ES-I3 (cell line): ENCODE measurements at regions not wholly inside any gene's neighbourhood (a gene's known extent, or its start where the extent isn't known, plus 50 kb on each side); places are given as distances from the start of the nearest gene placed in this dataset.
"Not testable (repeated sequence)": the region's sequence is repeated elsewhere in the genome, so short reads cannot be mapped to it uniquely, and the experiment has no call there.

Source experiments
- H3K36me3 ChIP-seq: 2 replicates; pipeline ENCODE4 v1.6.1; 2013; ENCODE audit warnings: mild to moderate bottlenecking, low read length, control low read depth, moderate library complexity; ENCODE audit not compliant: insufficient read depth
- H3K4me1 ChIP-seq: 2 replicates; pipeline ENCODE4 v1.6.1; 2013; ENCODE audit warnings: mild to moderate bottlenecking, control low read depth, low read length; ENCODE audit not compliant: insufficient read depth
- H3K9ac ChIP-seq: 2 replicates; pipeline ENCODE4 v1.6.1; 2013; ENCODE audit warnings: low read depth, mild to moderate bottlenecking, low read length, moderate library complexity
- H3K9me3 ChIP-seq: 2 replicates; pipeline ENCODE4 v1.6.1; 2013; ENCODE audit warnings: mild to moderate bottlenecking, low read length, moderate library complexity; ENCODE audit not compliant: control insufficient read depth, insufficient read depth

DNA sequence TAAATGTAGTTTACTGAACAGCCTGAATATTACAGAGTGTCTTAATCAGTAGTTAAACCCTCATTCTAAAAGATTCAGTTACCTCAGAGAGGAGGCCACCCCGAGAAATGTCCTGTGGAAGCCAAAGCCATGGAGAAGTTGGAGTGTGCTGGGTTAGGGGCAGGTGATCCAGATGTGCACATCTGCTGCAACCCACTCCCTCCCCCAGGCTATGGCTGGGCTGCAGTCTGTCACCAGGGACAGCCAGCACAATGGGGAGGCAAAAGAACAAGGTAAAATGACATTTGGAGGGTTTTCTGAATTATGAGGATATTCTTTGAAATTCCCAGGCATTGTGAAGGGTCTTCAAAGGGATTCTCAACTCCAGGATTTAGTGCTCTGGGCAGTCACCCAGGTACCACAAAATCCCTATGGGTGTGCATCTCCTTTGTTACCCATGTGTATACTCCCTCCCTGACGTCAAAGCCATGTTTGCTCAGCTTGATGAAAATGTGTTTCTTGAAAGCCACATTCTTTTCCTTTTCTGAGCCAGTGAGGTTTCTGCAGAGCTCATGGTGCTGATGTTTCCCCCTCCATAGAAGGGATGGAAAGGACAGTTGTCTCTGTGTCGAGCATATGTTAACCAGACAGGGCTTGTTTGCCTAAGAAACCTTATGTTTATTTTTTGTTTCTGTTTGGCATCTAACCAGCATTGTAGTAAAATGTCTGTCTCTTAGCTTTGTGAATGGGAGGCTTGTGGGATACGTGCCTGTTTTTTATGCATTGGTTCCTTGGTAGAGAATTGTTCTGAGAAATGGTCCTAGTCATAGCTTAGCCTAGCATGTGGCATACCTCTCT is 212.3 kb upstream of the TBX18 start:
- H3K9me3 ChIP-seq: no peaks in the 10 kb centered on the region
- no peaks in the 10 kb centered on the region for H3K4me1 ChIP-seq
- no peak overlapping the region for H3K9ac ChIP-seq
- no peaks in the 10 kb centered on the region for H3K36me3 ChIP-seq

DNA sequence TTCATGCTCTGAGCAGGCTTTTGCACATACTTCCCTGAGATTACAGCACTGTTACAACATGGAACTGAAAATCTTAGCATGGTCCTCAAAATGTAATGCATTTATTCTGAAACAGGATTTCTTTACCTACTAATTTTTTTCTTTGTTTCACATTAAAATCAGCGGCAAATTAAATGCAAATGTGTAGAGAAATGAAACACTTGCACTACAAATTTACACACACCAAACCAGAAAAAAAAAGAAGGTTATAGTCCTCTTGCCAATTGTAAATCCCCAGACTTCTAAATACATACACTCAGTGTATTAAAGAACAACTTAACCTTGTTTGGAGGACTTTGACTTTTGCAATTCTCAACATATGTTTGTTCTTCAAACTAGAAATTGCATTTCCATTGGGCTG is 210.9 kb upstream of the TBX18 start:
- H3K9ac ChIP-seq: no peak overlapping the region
- H3K4me1 ChIP-seq: no peaks in the 10 kb centered on the region
- no peaks in the 10 kb centered on the region for H3K36me3 ChIP-seq
- H3K9me3 ChIP-seq: peaks cover 2% of the 10 kb centered on the region; the same call in 1 of the 2 replicates

DNA sequence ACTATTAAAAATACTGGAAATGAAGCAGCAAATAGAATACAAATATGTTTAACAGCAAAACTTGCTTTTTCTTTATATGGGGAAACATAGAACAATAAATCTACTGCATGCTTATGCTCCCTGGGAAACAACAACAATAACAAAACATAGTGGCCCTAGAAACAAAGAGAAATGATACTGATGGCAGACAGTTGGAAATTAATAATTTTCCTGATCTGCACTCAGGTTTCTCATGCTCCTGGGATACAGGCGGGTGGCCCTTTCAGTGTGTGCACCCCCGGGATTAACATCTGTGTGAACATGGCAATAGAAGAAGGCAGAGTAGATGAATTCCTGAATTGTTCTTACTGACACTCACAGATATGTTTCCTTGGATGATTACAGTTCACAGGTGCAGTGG is 209.2 kb upstream of the TBX18 start:
- Histone ChIP-seq H3K9ac (no peak overlapping the region), H3K4me1 (no peaks in the 10 kb centered on the region), H3K36me3 (no peaks in the 10 kb centered on the region), H3K9me3 (peaks cover 7% of the 10 kb centered on the region)

DNA sequence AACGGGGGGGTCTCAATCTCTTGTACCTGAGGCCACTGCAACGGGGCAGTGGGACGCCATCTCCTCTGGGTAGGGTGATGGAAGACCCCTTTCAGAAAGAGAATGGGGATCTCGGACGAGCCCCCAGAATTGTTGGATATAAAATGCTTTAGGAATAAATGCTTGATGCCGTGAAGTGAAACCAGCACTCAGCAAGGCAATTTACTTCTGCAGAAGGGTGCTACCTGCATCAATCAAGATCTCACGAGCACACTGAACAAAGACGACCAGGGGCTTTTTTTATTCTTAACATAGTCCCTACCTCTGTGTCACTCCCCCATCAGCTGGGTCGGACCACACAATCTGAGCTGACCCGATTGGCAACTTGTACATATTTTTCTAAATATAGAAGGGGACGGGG is 203.6 kb upstream of the TBX18 start:
- Histone ChIP-seq H3K4me1 (no peaks in the 10 kb centered on the region), H3K9ac (no peak overlapping the region), H3K36me3 (no peaks in the 10 kb centered on the region), H3K9me3 (peaks cover 13% of the 10 kb centered on the region)

DNA sequence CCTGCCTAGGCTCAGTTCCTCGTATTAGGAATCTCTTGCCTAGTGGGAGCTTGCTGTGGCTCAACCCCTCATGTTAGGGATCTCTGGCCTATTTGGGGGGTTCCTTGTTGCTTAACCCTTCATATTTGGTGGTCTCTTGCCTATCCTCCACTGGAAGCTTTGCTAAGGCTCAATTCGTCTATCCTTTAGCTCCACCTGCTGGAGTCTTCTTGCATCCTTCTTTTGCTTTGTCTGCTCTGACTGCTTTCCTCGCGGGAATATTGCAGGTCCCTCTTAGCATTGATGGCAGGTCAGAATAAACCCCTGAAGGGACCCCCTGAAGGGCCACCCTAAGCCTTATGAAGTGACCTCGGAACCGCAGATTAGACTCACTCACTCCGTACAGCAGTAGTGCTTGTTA is 203.0 kb upstream of the TBX18 start:
- no peak overlapping the region for H3K9ac ChIP-seq
- no peaks in the 10 kb centered on the region for H3K36me3 ChIP-seq
- no peaks in the 10 kb centered on the region for H3K4me1 ChIP-seq
- H3K9me3 ChIP-seq: peaks cover 13% of the 10 kb centered on the region

DNA sequence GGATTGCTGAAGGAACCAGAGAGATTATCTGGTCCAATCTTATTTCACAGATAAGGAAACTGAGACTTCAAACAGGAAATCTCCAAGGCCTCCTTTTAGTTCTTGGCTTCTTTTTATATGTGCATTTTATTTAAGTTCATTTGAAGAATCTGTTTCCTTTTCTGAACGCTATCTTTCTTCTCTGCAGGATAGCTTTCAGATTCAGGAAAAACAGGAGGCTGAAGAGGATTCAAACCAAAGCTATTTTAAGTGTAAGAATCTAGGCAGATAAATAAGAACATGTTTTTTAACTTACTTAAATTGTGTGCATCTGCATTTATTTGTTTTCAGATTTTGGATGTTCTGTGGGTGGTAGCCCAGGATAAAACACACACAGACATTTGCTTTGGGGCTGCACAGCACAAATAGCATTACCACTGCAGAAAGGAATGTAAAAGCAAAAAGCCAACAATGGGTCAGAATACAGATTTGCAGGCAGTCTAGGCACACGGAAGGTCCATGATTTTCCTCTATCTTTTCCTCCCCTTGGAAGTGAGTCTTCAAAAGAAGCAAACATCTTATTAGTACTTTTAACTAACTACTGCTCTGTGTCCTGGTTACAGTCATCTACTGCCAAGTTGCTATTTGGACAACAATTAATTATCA is 188.8 kb upstream of the TBX18 start:
- H3K9me3 ChIP-seq: no peaks in the 10 kb centered on the region
- H3K36me3 ChIP-seq: no peaks in the 10 kb centered on the region
- H3K4me1 ChIP-seq: no peaks in the 10 kb centered on the region
- no peak overlapping the region for H3K9ac ChIP-seq

DNA sequence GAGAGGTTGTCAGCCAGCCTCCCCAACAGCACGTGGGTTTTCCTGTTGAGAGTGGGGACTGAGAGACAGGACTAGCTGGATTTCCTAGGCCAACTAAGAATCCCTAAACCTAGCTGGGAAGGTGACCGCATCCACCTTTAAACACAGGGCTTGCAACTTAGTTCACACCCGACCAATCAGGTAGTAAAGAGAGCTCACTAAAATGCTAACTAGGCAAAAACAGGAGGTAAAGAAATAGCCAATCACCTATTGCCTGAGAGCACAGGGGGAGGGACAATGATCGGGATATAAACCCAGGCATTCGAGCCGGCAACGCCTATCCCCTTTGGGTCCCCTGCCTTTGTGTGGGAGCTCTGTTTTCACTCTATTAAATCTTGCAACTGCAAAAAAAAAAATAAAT is 180.5 kb upstream of the TBX18 start:
- not testable (repeated sequence) for H3K36me3 ChIP-seq, H3K9ac ChIP-seq, H3K4me1 ChIP-seq, H3K9me3 ChIP-seq

DNA sequence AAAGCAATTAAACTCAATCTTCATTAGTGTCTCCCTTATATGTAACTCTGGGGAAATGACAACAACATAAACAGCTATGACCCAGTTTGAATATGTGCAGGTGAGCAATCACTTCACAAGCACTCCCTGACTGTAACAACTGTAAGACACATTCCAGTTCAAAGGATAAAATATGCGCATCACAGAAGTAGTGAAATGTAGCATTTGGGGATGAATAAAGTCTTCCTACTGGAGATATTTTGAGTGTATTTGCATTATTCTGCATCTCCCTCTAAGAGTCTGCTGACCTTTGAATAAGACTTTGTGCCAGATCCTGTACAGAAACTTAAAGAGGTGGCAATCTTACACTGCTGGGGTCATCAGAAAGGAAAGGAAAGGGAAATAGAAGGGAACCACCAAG is 179.5 kb upstream of the TBX18 start:
- H3K4me1 ChIP-seq: no peaks in the 10 kb centered on the region
- H3K9ac ChIP-seq: no peak overlapping the region
- no peaks in the 10 kb centered on the region for H3K9me3 ChIP-seq

DNA sequence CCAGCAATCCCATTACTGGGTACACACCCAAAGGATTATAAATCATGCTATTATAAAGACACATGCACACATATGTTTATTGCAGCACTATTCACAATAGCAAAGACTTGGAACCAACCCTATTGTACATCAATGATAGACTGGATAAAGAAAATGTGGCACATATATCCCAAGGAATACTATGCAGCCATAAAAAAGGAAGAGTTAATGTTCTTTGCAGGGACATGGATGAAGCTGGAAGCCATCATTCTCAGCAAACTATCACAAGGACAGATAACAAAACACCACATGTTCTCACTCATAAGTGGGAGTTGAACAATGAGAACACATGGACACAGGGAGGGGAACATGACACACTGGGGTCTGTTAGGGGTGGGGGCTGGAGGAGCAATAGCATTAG is 177.2 kb upstream of the TBX18 start:
- H3K9ac ChIP-seq: not testable (repeated sequence)

More for the DNA sequence above, 179.5 kb upstream of the TBX18 start:
- no peaks in the 10 kb centered on the region for H3K36me3 ChIP-seq

DNA sequence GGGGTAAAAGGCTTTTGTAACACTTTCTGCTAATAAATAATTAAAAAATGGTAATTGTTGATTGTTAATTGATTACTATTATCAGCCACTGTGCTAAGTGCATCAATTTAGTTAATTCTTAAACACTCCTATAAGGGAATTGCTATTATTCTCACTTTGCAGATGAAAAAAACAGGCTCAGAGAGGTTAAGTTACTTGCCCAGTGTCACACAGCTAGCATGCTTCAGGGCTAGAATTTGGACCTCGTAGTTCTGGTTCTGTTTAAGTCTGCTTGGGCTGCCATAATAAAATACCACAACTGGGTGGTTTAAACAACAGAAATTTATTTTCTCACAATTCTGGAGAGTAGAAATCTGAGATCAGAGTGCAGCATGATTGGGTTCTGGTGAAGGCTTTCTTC is 164.8 kb upstream of the TBX18 start:
- Histone ChIP-seq H3K4me1 (peaks cover 6% of the 10 kb centered on the region; the same call in 1 of the 2 replicates), H3K9me3 (no peaks in the 10 kb centered on the region), H3K9ac (no peak overlapping the region), H3K36me3 (no peaks in the 10 kb centered on the region)

More for the DNA sequence above, 177.2 kb upstream of the TBX18 start:
- H3K9me3 ChIP-seq, H3K4me1 ChIP-seq, H3K36me3 ChIP-seq: not testable (repeated sequence)

DNA sequence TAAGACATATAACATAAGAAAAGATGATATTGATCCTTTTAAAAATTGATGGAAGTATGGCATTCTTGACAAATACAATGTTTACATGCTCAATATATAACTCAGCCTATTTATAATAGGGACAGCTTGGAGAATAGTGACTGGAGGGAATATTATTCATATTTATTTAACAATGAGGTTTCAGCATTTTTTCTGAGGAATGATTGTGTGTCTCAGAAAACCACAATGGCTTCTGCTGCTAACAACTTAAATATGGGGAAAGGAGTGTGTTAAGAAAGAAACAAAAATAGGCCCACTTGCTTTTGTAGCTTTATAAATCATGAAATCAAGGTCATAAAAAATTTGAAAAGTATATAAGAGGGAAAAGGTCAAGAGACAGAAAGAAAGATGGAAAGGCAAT is 163.2 kb upstream of the TBX18 start:
- Histone ChIP-seq H3K9ac (no peak overlapping the region; the same call in 1 of the 2 replicates), H3K36me3 (no peaks in the 10 kb centered on the region), H3K4me1 (peaks cover 6% of the 10 kb centered on the region; the same call in 1 of the 2 replicates), H3K9me3 (no peaks in the 10 kb centered on the region)

DNA sequence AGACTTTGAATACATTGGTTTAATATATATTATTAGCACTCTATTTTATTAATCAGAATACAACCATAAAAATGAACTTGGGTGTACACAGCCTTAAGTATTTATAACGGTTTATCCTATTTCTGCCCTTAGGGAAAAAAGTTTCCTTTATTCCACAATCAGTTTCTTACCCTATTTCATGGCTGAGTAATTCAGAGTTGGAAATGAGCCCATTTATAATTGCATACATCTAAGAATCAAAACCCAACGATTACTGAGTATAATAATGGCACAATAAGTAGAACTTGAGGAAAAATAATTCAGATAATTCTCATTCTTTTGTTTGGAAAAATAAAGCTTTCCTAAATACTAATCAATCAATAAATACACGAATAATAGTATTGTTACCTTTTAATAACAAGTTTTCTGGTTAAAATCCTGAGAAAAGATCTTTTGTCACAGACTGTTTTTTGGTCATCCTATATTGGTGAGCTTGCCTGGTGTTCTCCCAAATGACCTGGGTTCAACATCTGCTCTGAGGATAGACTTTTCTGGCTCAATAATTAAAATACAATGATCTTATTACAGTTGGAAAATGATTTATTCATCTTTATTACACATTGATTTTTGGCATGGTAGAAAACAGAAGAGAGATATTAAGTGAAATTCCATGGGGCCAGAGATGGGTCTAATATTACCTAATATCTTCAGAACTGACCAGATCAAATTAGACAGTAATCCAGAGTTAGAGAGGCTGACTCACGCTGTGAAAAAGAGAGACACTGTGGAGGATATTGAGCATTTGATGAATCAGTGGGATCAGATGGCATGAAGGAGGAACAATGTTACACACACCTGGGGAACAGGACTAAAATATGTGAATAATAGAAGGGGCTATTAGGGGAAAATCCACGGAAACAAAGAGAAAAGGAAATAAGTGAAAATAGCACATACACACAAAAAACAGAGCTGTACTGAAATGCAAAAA is 162.1 kb upstream of the TBX18 start:
- Histone ChIP-seq H3K4me1 (peaks cover 6% of the 10 kb centered on the region; the same call in 1 of the 2 replicates), H3K9ac (no peak overlapping the region), H3K36me3 (no peaks in the 10 kb centered on the region), H3K9me3 (no peaks in the 10 kb centered on the region)

DNA sequence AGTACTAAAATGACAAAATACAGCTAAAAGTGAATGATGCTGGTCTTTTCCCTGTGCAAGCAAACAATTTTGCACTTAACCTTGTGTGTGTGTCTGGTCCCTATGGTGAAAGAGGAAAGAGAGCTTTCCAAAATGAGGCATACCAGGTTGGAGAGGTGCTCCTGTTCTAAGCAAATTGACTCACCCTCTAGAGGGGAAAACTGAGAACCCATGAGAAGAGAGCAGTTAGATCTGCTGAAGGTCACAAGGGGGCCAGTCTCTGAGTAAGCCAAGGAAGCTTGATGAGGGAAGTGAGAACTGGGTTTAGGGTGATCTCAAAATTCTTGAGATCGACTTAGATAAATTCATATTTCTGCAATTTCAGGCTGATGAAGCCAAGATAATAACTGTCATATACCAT is 157.5 kb upstream of the TBX18 start:
- no peak overlapping the region for H3K9ac ChIP-seq
- H3K4me1 ChIP-seq: peaks cover 4% of the 10 kb centered on the region; the same call in 1 of the 2 replicates
- no peaks in the 10 kb centered on the region for H3K36me3 ChIP-seq
- H3K9me3 ChIP-seq: no peaks in the 10 kb centered on the region

DNA sequence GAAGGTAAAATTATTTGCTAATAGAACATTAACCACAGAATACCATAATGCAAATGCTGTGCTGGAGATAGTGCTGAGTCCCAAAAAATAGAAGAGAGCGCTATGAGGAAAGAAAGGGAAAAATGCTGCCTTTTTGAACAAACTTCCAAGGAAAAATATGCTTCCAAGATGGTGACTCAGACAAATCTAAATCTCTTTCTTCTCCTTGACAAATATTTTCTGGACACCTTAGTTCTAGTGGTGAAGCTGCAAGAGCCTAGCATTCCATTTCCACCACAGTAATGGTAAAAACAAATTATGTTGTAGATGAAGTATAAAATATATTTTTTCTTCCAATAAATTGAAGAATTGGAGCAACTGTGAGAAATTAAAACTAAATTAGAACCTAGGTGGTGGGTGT is 155.6 kb upstream of the TBX18 start:
- no peak overlapping the region for H3K9ac ChIP-seq
- no peaks in the 10 kb centered on the region for H3K4me1 ChIP-seq
- no peaks in the 10 kb centered on the region for H3K36me3 ChIP-seq
- no peaks in the 10 kb centered on the region for H3K9me3 ChIP-seq
